Kidney (tissue), 13 donors: ENCODE measurements at regions not wholly inside any gene's neighbourhood (a gene's known extent, or its start where the extent isn't known, plus 50 kb on each side); places are given as distances from the start of the nearest gene placed in this dataset.

Experiments
- DNase-seq, 5 donors: peaks; one replicate each; pipeline ENCODE4 v3.0.0-alpha.2; 2013 to 2020
- FAIRE-seq: peaks from 2 replicates; lab custom pipeline; 2012; peaks lifted over from hg19 to GRCh38; lab: Jason Lieb, UNC
- H3K27ac ChIP-seq, 2 donors: one replicate each; pipeline ENCODE4 v1.7.0; 2013; ENCODE audit warnings: low read depth in 2 of 2, low read length in 2 of 2, inconsistent platforms in 1 of 2
- H3K27me3 ChIP-seq: one replicate; pipeline ENCODE4 v1.7.1; 2013; ENCODE audit warnings: low read length, inconsistent platforms; ENCODE audit not compliant: control insufficient read depth, insufficient read depth
- H3K36me3 ChIP-seq, 3 donors: one replicate each; pipeline versions ENCODE4 v1.7.0 to v1.7.1; 2013; ENCODE audit warnings: low read length in 3 of 3, control low read depth in 1 of 3, inconsistent platforms in 1 of 3; ENCODE audit not compliant: insufficient read depth in 3 of 3, control insufficient read depth in 2 of 3
- H3K4me1 ChIP-seq, 3 donors: one replicate each; pipeline versions ENCODE4 v1.7.0 to v1.7.1; 2013; ENCODE audit warnings: low read length in 3 of 3, inconsistent platforms in 1 of 3, low read depth in 1 of 3; ENCODE audit not compliant: control insufficient read depth in 2 of 3, insufficient read depth in 2 of 3
- H3K4me3 ChIP-seq, 3 donors: one replicate each; pipeline versions ENCODE4 v1.7.0 to v1.8.1; 2013; ENCODE audit warnings: low read length in 3 of 3, control low read depth in 1 of 3, inconsistent platforms in 1 of 3
- H3K9ac ChIP-seq, 3 donors: one replicate each; pipeline versions ENCODE4 v1.7.0 to v1.7.1; 2013; ENCODE audit warnings: low read length in 3 of 3, control low read depth in 1 of 3, inconsistent platforms in 1 of 3
- H3K9me3 ChIP-seq, 3 donors: one replicate each; pipeline versions ENCODE4 v1.7.0 to v1.7.1; 2013; ENCODE audit warnings: low read length in 3 of 3, control low read depth in 1 of 3, inconsistent platforms in 1 of 3; ENCODE audit not compliant: control insufficient read depth in 2 of 3, insufficient read depth in 1 of 3
- intact Hi-C: fragments of 100-400 bp; cut with DNase I; formaldehyde crosslinking; loops from one replicate; pipeline ENCODE4 v1.11.1; 2022
- TF ChIP-seq, protein P1 (sequence below): IDR thresholded peaks from 3 replicates; pipeline ENCODE4 v1.5.1; 2012; ENCODE audit warnings: mild to moderate bottlenecking, moderate library complexity, borderline replicate concordance; ENCODE audit not compliant: insufficient read depth; ENCODE audit errors: extremely low read depth
- donor health status: control.
- donor health status: control.
- donor health status: control.
- donor health status: control.
- donor health status: control.
- donor health status: DM: yes; HTN: yes; CAD: no.
- donor health status: Normal renal cell carcinoma (clear cell type).

DNA sequence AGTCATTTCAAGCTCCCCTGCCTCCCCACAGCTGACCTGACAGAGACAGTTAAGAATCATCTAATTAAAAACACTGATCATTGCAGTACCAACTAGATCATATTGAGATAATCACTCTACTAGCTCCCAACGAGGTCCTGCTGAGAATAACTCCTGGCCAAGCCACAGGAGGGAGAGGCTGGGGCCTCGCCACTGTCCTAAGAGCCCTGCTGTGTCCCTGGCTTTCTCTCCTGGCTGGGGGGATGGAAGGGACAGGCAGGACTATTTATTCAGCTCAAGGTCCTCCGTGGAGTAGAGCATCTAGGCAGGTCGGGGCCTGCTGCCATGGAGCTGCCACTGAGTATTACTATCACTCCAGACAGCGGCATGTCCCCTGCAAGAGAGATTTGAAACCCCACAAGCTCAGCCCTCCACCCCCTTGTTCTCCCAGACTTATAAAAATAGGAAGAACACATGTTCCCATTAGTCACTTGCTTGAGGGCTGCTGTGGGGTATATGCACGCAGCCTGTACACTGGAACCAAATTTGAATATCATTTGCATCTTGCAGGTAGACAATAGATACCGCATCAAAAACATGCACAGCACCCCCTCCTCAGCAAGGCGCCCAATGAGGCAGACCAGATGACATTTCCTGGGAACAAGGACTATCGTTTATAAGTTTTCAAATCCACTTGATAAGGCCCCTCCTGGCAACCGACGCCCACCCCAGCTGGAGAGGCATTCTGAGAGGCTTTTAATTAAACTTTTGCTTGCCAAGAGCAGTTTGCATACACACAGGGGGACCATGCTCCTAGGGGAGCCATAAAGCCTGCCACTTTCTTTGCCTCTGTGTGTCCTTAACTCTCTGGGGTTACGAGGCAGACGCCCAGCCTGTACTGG, 385.2 kb upstream of the ZFHX3 start:
- no peak for FAIRE-seq
- Histone ChIP-seq H3K4me1 (no peaks in the 10 kb centered on the region), H3K9ac (no peak overlapping the region), H3K27me3 (no peaks in the 10 kb centered on the region), H3K27ac (no peak overlapping the region), H3K4me3 (no peak overlapping the region), H3K36me3 (no peaks in the 10 kb centered on the region), H3K9me3 (no peaks in the 10 kb centered on the region)
- TF ChIP-seq, protein P1, sequence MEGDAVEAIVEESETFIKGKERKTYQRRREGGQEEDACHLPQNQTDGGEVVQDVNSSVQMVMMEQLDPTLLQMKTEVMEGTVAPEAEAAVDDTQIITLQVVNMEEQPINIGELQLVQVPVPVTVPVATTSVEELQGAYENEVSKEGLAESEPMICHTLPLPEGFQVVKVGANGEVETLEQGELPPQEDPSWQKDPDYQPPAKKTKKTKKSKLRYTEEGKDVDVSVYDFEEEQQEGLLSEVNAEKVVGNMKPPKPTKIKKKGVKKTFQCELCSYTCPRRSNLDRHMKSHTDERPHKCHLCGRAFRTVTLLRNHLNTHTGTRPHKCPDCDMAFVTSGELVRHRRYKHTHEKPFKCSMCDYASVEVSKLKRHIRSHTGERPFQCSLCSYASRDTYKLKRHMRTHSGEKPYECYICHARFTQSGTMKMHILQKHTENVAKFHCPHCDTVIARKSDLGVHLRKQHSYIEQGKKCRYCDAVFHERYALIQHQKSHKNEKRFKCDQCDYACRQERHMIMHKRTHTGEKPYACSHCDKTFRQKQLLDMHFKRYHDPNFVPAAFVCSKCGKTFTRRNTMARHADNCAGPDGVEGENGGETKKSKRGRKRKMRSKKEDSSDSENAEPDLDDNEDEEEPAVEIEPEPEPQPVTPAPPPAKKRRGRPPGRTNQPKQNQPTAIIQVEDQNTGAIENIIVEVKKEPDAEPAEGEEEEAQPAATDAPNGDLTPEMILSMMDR = no peak
- intact Hi-C loops = no loop called here
- DNase-seq = peak in 1 of 5 donors; percentile 17

DNA sequence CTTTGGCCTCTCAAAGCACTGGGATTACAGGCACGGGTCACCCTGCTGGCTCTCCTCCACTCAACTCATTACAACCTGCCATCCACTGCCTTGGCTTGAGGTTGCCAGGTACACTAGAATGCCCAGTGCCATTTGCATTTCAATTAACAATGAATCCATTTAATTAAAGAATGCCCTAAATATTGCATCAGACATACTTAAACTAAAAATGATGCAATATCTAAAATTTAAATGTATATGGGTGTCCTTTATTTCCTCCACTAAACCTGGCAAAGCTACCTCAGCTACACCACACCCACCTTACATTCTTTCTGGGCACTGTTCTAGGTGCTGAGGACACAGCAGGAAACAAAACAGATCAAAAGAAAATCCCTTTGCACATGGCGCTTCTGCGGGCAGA, 382.2 kb upstream of the ZFHX3 start:
- TF ChIP-seq, protein P1 = no peak
- H3K9ac ChIP-seq = no peak overlapping the region
- H3K36me3 ChIP-seq = no peaks in the 10 kb centered on the region
- no peak for FAIRE-seq
- no peaks in the 10 kb centered on the region for H3K9me3 ChIP-seq
- no peak for DNase-seq
- intact Hi-C loops = no loop called here
- H3K4me3 ChIP-seq = no peak overlapping the region
- no peaks in the 10 kb centered on the region for H3K4me1 ChIP-seq
- no peaks in the 10 kb centered on the region for H3K27me3 ChIP-seq
- no peak overlapping the region for H3K27ac ChIP-seq

DNA sequence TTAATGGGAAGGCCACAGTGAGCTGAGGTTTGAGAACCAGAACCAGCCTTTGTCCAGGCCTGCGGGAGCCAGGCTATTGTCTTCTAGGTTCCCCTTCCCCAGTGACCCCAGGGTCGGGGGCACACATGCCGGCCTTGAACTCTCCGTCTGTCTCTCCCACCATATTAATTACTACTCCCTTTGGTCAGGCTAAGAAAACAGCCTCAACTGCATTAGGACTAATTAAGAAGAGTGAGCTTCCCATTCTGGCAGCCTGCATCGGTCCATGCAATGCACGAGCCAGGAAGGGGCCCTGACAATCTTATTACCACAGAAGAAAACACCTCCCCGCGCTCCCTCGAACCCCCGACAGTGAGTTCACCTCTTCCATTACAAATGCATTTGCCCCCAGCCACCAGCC, 380.2 kb upstream of the ZFHX3 start:
- FAIRE-seq = no peak
- Histone ChIP-seq H3K36me3 (no peaks in the 10 kb centered on the region), H3K9me3 (no peaks in the 10 kb centered on the region), H3K27ac (no peak overlapping the region), H3K4me1 (no peaks in the 10 kb centered on the region), H3K9ac (no peak overlapping the region), H3K27me3 (no peaks in the 10 kb centered on the region), H3K4me3 (no peak overlapping the region)
- intact Hi-C loops = no loop called here
- no peak for DNase-seq
- TF ChIP-seq, protein P1 = no peak
